Transverse colon (tissue), 4 donors: ENCODE measurements at regions not wholly inside any gene's neighbourhood (a gene's known extent, or its start where the extent isn't known, plus 50 kb on each side); places are given as distances from the start of the nearest gene placed in this dataset.

Experiments
- CTCF ChIP-seq, 5 experiments: fragments of 200-600 bp in 3 of 5; fragments of 450-650 bp in 2 of 5; sonication (generic) in 3 of 5; IDR thresholded peaks; 1 replicate in 2 of 5; 2 replicates in 3 of 5; pipeline ENCODE4 v1.5.1; 2016 to 2017; ENCODE audit warnings: antibody characterized with exemption in 5 of 5, inconsistent platforms in 3 of 5, mild to moderate bottlenecking in 2 of 5, moderate library complexity in 1 of 5
- POLR2AphosphoS5 ChIP-seq, 3 donors: sonication (generic); formaldehyde crosslinking; IDR thresholded peaks; one replicate each; pipeline ENCODE4 v1.6.1; 2016; ENCODE audit warnings: antibody characterized with exemption in 3 of 3

- TF ChIP-seq CTCF (IDR thresholded peaks at IDR 0.05) (no peak), POLR2AphosphoS5 (IDR thresholded peaks at IDR 0.05) (no peak)
Observed at GRCh38 chr14:54102051-54102456, 145.4 kb upstream of the BMP4 start.
